IPS-15b (cell line): ENCODE measurements at regions not wholly inside any gene's neighbourhood (a gene's known extent, or its start where the extent isn't known, plus 50 kb on each side); places are given as distances from the start of the nearest gene placed in this dataset.

Source experiments
- H3K27me3 ChIP-seq: one replicate; pipeline ENCODE4 v1.6.1; 2013; ENCODE audit warnings: low read length; ENCODE audit not compliant: control insufficient read depth, insufficient read depth
- H3K36me3 ChIP-seq: one replicate; pipeline ENCODE4 v1.6.1; 2013; ENCODE audit warnings: low read length; ENCODE audit not compliant: control insufficient read depth, insufficient read depth
- H3K4me1 ChIP-seq: one replicate; pipeline ENCODE4 v1.6.1; 2013; ENCODE audit warnings: mild to moderate bottlenecking, low read length; ENCODE audit not compliant: control insufficient read depth, insufficient read depth
- H3K4me3 ChIP-seq: one replicate; pipeline ENCODE4 v1.5.1; 2013; ENCODE audit warnings: low read depth, low read length
- H3K9ac ChIP-seq: one replicate; pipeline ENCODE4 v1.6.1; 2013; ENCODE audit warnings: low read depth, mild to moderate bottlenecking, low read length
- H3K9me3 ChIP-seq: one replicate; pipeline ENCODE4 v1.6.1; 2013; ENCODE audit warnings: mild to moderate bottlenecking, low read length; ENCODE audit not compliant: control insufficient read depth, insufficient read depth

DNA sequence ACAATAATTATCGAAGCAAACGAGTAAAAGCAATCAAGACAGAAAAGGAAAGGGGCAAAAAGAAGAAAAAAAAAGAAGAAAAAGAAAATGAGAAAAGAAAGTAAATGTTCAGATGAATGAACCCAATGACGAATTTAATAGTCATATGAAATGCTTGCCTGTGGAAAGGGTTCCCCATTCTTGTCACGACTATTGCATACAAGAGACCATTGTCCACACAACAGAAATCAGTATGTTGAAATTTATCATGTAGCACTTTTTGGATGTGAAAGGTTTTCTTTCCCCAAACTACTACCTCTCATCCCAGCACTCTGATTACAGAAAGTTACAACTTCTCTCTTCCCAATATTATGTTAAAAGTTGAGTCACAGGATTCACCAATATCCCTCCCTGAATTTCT lies 162.4 kb downstream of the ZDHHC21 start:
- no peaks in the 10 kb centered on the region for H3K27me3 ChIP-seq
- H3K9me3 ChIP-seq = no peaks in the 10 kb centered on the region
- H3K4me1 ChIP-seq = peaks cover 20% of the 10 kb centered on the region
- no peak overlapping the region for H3K9ac ChIP-seq
- no peaks in the 10 kb centered on the region for H3K36me3 ChIP-seq
- no peak overlapping the region for H3K4me3 ChIP-seq

DNA sequence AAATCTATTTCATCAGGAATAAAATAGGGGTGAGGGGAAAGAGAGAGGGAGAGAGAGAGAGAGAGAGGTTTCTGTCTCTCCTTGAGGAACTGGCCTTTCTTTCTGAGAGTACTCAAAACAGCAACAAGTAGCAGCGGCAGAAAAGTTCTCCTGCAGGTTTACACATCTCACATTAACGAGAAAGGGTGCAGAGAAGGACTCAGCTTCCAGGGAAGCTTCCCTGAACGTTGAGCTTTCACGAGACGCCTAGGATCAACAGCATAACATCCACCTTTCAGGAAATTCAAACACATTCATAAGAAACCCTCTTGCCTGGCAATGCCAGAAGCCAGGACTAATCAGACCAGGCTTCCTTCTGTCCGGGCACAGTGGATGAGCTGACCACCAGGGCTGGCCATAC lies 162.9 kb downstream of the ZDHHC21 start:
- Histone ChIP-seq H3K27me3 (no peaks in the 10 kb centered on the region), H3K4me3 (no peak overlapping the region), H3K9ac (no peak overlapping the region), H3K9me3 (no peaks in the 10 kb centered on the region), H3K4me1 (peaks cover 20% of the 10 kb centered on the region), H3K36me3 (no peaks in the 10 kb centered on the region)

DNA sequence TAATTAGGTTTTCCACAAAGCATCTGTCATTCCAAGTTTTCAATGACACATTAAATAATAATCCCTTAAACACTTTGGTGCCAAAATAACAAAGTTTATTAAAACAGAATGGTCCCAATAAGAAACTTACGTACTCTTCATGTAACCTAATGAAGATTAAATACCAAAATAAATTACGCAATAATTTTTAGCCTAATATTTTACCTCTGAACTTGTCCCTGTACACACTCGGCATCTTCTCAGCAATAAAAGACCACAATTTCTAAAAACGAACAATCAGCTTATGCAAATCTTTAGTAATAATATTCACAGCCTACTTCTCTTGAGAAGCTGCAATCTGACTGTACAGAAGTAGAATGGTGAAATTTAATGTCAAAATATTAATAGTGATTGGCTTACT lies 163.6 kb downstream of the ZDHHC21 start:
- Histone ChIP-seq H3K9ac (no peak overlapping the region), H3K9me3 (no peaks in the 10 kb centered on the region), H3K36me3 (no peaks in the 10 kb centered on the region), H3K4me1 (peaks cover 20% of the 10 kb centered on the region), H3K4me3 (no peak overlapping the region), H3K27me3 (no peaks in the 10 kb centered on the region)

DNA sequence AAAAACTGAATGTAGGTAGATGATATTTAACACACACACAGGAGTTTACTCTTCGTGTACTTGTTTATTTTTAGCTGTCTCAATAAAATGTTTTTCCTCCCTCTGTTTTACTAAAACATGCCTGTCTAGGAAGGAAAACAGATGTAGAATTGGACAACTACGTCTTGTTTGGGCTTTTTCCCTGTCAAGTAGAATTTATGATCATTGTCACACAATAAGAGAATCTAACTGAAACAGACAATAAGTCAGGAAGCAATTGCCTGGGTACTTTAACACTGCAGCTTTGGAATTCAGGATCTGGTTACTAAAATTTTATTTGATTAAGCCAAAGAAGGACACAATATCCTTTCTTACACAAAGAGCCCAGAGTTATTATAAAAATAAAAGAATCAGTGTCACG lies 164.2 kb downstream of the ZDHHC21 start:
- H3K9me3 ChIP-seq = no peaks in the 10 kb centered on the region
- no peak overlapping the region for H3K4me3 ChIP-seq
- H3K27me3 ChIP-seq = no peaks in the 10 kb centered on the region
- H3K4me1 ChIP-seq = peaks cover 20% of the 10 kb centered on the region
- no peaks in the 10 kb centered on the region for H3K36me3 ChIP-seq
- no peak overlapping the region for H3K9ac ChIP-seq

DNA sequence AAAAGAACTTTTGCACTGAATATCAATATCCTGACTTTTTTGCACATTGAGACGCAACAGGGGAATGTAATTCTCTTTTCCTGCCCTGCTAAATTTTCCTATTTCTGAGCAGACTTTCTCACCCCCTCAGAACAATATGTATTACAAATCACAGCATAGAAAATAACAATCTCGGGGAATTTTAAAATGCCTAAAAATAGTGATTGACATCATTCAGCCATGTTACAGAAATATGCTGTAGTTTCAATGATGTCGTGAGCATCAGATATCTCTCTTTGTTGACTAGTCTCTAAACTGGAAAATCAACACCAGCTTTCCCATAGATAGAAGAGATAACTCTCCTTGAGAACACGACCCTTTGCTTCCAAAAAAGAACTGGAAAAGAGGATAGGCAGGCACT lies 166.7 kb downstream of the ZDHHC21 start:
- Histone ChIP-seq H3K9ac (no peak overlapping the region), H3K4me1 (peaks cover 17% of the 10 kb centered on the region), H3K9me3 (no peaks in the 10 kb centered on the region), H3K4me3 (no peak overlapping the region), H3K36me3 (no peaks in the 10 kb centered on the region), H3K27me3 (no peaks in the 10 kb centered on the region)

DNA sequence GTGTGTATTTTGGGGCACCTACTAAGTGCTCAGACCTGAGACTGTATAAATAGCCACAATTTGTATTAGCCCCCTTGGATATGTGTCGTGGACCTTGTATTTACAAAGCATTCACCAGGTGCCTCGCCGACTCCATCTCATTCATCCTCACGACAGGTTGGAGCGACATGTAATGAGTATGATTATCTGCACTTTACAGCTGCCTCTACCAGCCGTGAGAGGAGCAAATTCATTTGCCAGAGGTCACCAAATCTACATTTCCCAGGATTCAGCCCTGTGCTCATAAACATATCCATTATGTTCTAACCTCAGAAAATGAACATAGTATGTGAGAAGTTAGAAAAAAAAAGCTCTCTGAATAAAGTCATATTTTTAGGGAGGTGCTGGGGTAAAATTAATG lies 167.4 kb downstream of the ZDHHC21 start:
- no peak overlapping the region for H3K4me3 ChIP-seq
- no peaks in the 10 kb centered on the region for H3K27me3 ChIP-seq
- H3K36me3 ChIP-seq = no peaks in the 10 kb centered on the region
- H3K9ac ChIP-seq = no peak overlapping the region
- H3K9me3 ChIP-seq = no peaks in the 10 kb centered on the region
- H3K4me1 ChIP-seq = peaks cover 11% of the 10 kb centered on the region

DNA sequence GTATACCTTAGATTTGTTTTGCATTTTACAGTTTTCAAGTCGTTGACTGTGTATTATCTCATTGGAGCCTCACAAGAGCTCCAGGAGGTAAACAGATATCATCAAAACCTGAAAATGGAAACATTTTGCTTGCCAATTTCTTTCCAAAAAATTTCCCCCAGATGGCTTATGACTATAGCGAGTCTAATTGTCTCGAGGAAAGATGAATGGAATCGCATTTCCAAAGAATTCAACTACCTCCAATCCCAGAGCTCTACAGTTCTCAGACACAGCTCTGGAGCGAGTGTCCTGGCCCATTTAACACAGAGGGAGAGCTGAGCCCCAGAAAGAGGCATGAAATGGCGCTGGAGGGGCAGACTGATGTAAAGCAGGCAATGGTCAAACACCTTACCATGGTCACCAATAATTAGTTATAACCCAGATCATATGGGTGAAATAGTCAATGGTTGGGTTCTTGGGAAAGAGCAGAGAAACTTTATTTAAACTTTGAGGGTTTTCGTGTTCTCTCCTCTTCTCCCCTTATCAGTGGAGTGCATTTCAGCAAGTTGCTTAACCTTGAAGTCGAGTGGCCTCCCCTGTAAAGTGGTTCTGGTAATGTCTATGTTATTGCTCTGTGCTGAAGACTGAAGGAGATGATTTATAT lies 168.2 kb downstream of the ZDHHC21 start:
- Histone ChIP-seq H3K4me1 (peaks cover 3% of the 10 kb centered on the region), H3K9me3 (no peaks in the 10 kb centered on the region), H3K36me3 (no peaks in the 10 kb centered on the region), H3K27me3 (no peaks in the 10 kb centered on the region), H3K9ac (no peak overlapping the region), H3K4me3 (no peak overlapping the region)

DNA sequence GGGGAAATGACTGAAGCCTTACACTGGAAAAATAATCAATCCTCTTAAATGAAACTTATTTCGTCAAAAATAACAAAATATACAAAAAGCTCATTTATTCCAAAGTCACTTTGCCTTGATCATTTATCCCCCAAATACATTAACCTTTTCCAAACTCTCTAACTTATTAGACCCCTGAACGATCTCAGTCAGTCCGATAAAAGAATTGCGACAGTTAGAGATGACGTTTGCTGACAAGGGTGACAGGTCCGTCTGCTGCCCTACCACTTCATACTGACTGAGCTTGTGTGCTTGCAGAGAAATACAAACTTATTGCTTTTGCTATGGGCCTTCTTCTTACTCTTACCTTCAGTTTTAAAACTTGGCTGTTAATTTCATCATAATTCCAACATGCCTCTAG lies 169.7 kb downstream of the ZDHHC21 start:
- Histone ChIP-seq H3K4me3 (no peak overlapping the region), H3K27me3 (no peaks in the 10 kb centered on the region), H3K4me1 (no peaks in the 10 kb centered on the region), H3K36me3 (no peaks in the 10 kb centered on the region), H3K9me3 (no peaks in the 10 kb centered on the region), H3K9ac (no peak overlapping the region)

DNA sequence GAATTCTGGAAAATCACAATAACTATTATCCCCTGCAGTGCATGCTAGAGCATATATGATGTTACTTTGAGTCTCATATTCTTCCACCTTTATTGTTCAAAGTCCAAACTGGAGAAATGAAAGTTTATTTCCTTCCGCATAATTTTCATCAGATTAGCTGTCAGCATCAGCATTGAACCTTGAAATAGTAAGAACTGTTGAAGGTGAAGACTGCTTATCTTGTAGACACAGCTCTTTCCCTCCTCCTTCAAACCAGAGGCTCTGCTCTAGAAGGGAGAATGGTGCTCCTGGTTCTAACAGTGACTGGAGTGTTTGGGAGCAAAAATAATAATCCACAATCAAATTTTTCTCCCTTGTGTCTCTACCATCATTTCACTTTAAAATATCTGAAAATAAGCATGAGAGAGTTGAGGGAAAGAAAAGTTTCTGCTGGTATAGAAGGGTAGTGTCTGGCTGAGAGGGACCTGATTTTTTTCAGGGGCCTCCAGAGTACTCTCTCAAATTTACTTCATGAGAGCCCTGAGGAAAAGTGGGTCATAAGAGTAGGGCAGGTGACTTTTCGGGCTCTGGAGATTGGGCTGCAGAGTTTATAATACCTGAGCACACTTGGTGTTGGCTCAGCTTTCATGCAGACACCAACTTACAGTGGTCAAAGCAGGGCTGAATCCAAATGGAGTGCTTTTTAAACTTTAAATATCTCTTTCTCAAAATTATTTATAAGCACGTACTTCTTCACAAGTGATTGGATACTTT lies 170.4 kb downstream of the ZDHHC21 start:
- no peaks in the 10 kb centered on the region for H3K4me1 ChIP-seq
- no peak overlapping the region for H3K4me3 ChIP-seq
- H3K36me3 ChIP-seq = no peaks in the 10 kb centered on the region
- no peaks in the 10 kb centered on the region for H3K9me3 ChIP-seq
- no peak overlapping the region for H3K9ac ChIP-seq
- H3K27me3 ChIP-seq = no peaks in the 10 kb centered on the region

DNA sequence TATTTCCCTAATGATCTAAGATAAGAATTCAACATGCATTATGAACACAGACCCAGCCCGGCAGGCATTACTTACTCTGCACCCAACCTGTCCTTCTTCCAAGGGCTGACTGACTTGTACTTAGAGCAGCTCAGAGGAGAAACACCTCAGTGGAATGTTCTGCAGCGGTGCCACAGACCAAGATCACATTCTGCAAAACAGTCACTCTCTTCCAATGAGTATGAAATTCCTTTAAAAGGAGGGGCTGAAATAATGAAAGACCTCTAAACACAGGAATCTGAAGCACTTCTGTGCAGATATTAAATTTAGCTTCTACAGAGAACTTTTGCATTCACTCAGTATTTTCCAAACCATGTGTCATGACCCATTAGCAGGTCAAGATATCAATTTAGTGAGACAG lies 172.9 kb downstream of the ZDHHC21 start:
- H3K4me3 ChIP-seq = no peak overlapping the region
- H3K9me3 ChIP-seq = no peaks in the 10 kb centered on the region
- no peaks in the 10 kb centered on the region for H3K36me3 ChIP-seq
- no peak overlapping the region for H3K9ac ChIP-seq
- peaks cover 12% of the 10 kb centered on the region for H3K4me1 ChIP-seq
- no peaks in the 10 kb centered on the region for H3K27me3 ChIP-seq

DNA sequence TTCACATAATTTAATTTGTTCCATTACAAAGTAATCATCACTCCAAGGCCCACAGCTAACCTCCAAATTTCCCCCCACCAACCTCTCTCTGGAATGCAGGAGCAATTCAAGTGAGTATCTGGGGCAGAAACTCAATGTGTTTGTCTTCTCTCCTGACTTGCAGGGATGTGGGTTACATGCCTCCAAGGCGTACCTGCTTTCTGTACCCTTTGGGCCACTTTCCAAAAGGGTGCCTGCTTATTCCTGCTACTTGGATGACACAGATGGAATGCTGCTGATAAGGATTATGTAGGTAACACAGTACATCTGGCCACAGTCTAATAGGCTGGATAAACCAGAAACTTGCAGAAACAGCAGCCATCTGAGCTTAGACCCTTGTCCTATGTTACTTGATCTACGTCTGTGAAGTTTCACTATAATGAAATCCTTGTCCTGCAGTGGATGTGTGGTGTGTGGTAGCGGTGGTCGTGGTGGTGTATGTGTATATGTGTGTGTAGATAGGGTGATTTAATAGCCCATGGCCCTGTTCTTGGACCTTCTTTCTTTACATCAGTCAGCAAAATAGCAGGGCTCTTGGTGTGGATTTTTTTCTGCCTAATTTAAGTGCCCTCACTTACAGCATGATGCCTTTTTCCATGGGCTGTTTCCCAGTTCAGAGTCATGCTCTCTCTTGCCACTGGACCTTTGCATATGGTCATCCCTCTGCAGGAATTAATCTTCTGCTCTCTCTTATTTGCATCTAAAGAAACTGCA lies 175.9 kb downstream of the ZDHHC21 start:
- peaks cover 16% of the 10 kb centered on the region for H3K4me1 ChIP-seq
- H3K4me3 ChIP-seq = no peak overlapping the region
- no peaks in the 10 kb centered on the region for H3K9me3 ChIP-seq
- H3K36me3 ChIP-seq = no peaks in the 10 kb centered on the region
- H3K27me3 ChIP-seq = no peaks in the 10 kb centered on the region
- H3K9ac ChIP-seq = no peak overlapping the region

DNA sequence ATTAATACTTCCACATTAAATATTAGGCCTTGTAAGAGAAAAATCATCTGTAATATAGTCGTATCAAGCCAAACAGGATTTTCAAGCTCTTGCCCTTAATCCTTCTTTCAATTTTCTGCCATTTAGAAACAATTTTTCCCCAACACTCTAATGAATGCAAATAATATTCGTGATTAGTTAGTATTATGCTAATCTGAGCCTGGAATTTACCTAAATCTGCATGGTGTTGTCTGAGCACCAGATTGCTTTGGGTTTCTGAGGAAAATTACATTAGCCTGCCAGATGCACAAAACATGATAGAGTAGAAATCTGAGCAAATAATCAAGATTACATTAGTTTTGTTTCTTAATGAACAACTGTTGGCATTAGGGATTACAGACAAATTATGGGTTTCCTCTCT lies 176.6 kb downstream of the ZDHHC21 start:
- no peak overlapping the region for H3K4me3 ChIP-seq
- H3K9ac ChIP-seq = no peak overlapping the region
- no peaks in the 10 kb centered on the region for H3K36me3 ChIP-seq
- H3K4me1 ChIP-seq = peaks cover 16% of the 10 kb centered on the region
- no peaks in the 10 kb centered on the region for H3K27me3 ChIP-seq
- no peaks in the 10 kb centered on the region for H3K9me3 ChIP-seq
